GM23248 (cell line): ENCODE measurements at regions not wholly inside any gene's neighbourhood (a gene's known extent, or its start where the extent isn't known, plus 50 kb on each side); places are given as distances from the start of the nearest gene placed in this dataset.
"Not testable (repeated sequence)": the region's sequence is repeated elsewhere in the genome, so short reads cannot be mapped to it uniquely, and the experiment has no call there.

ENCODE experiments used
- DNase-seq: peaks from one replicate; pipeline ENCODE4 v3.0.0-alpha.2; 2015
- H2AFZ ChIP-seq: fragments of 200-600 bp; sonication (generic); 2 replicates; pipeline ENCODE4 v1.6.1; 2016; ENCODE audit warnings: antibody characterized with exemption
- H3F3A ChIP-seq: fragments of 200-600 bp; sonication (generic); 2 replicates; pipeline ENCODE4 v1.6.1; 2016; ENCODE audit warnings: mild to moderate bottlenecking, antibody characterized with exemption, mixed run types; ENCODE audit not compliant: insufficient read depth
- H3K27ac ChIP-seq: fragments of 200-600 bp; sonication (generic); 2 replicates; pipeline ENCODE4 v1.5.1; 2016; ENCODE audit warnings: mild to moderate bottlenecking
- H3K27me3 ChIP-seq: fragments of 200-600 bp; sonication (generic); replicated peaks from 2 replicates; pipeline ENCODE4 v1.6.1; 2016; ENCODE audit warnings: mild to moderate bottlenecking; ENCODE audit not compliant: insufficient read depth
- H3K36me3 ChIP-seq: fragments of 200-600 bp; sonication (generic); 2 replicates; pipeline ENCODE4 v1.6.1; 2016; ENCODE audit warnings: low read depth, mild to moderate bottlenecking
- H3K4me1 ChIP-seq: fragments of 200-600 bp; sonication (generic); 2 replicates; pipeline ENCODE4 v1.6.1; 2016; ENCODE audit warnings: mild to moderate bottlenecking; ENCODE audit not compliant: insufficient read depth
- H3K4me2 ChIP-seq: fragments of 200-600 bp; sonication (generic); one replicate; pipeline ENCODE4 v1.6.1; 2016; ENCODE audit warnings: mild to moderate bottlenecking; ENCODE audit not compliant: unreplicated experiment
- H3K4me3 ChIP-seq: fragments of 200-600 bp; sonication (generic); 2 replicates; pipeline ENCODE4 v1.5.1; 2016; ENCODE audit warnings: mild to moderate bottlenecking
- H3K79me2 ChIP-seq: fragments of 200-600 bp; sonication (generic); 2 replicates; pipeline ENCODE4 v1.6.1; 2016; ENCODE audit warnings: mild to moderate bottlenecking; ENCODE audit not compliant: insufficient read depth
- H3K9ac ChIP-seq: fragments of 200-600 bp; sonication (generic); 2 replicates; pipeline ENCODE4 v1.6.1; 2016; ENCODE audit warnings: mild to moderate bottlenecking
- H3K9me2 ChIP-seq: fragments of 200-600 bp; sonication (generic); 2 replicates; pipeline ENCODE4 v1.6.1; 2016; ENCODE audit warnings: mixed run types, mild to moderate bottlenecking, moderate library complexity; ENCODE audit not compliant: insufficient read depth
- H3K9me3 ChIP-seq: fragments of 200-600 bp; sonication (generic); one replicate; pipeline ENCODE4 v1.6.1; 2017; ENCODE audit warnings: low read depth
- H4K20me1 ChIP-seq: fragments of 200-600 bp; sonication (generic); 2 replicates; pipeline ENCODE4 v1.6.0; 2016; ENCODE audit not compliant: insufficient read depth
- EZH2 ChIP-seq: fragments of 200-600 bp; sonication (generic); IDR thresholded peaks from 2 replicates; pipeline ENCODE4 v1.6.1; 2018; ENCODE audit warnings: antibody characterized with exemption, mild to moderate bottlenecking; ENCODE audit not compliant: insufficient read depth, poor library complexity, severe bottlenecking
- EZH2phosphoT487 ChIP-seq: fragments of 200-600 bp; sonication (generic); IDR thresholded peaks from 2 replicates; pipeline ENCODE4 v1.6.1; 2018; ENCODE audit warnings: antibody characterized with exemption, moderate library complexity, mild to moderate bottlenecking, low read depth; ENCODE audit not compliant: insufficient read depth
- WGBS, 2 experiments: methylation state at CpG; one replicate each; pipeline ENCODE4 v1.1.6; 2015 to 2017; ENCODE audit warnings: low lambda C conversion rate in 2 of 2, low coverage in 1 of 2; ENCODE audit errors: missing lambda C conversion rate in 2 of 2; 5-methylcytosine and 5-hydroxymethylcytosine counted together
- in situ Hi-C: fragments of 300-500 bp; cut with MboI; formaldehyde crosslinking; loops from 2 replicates; pipeline ENCODE4 v1.15.0; 2020

DNA sequence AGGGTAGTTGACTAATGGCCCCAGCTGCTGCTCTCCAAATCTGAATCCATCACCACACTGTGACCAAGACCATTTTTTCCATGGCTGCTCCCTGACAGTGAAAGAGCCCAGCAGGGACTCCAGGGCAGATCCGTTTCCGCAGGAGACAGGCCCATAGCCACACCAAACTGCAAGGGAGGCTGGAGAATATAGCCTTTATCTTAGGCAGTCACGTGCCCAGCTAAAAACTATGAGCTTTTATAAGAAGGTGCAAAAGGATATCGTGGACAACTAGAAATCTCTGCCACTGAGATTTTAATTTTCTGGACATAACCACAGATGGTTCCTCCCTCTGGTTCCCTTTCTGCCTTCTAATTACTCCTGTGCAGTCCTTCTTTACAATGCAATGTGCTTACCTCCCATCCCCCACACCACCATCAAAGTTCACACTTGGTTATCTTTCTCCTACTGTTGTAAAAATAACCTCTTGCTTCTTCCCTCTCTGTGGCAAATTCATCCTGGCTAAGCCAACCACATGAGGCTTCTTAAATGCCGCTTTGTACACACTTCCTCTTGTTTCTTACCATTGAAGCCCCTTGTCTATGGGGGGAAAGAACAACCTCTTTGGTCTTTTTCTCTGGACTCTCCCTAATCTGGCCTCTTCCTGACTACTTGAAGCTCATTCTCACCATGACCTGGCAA lies 233.7 kb downstream of the SHQ1 start:
- no peaks in the 10 kb centered on the region for H3K9me3 ChIP-seq
- H3K79me2 ChIP-seq, result no peaks in the 10 kb centered on the region
- H3K4me3 ChIP-seq, result no peak overlapping the region
- in situ Hi-C loops, result no loop called here
- no peaks in the 10 kb centered on the region for H4K20me1 ChIP-seq
- no peaks in the 10 kb centered on the region for H3K4me1 ChIP-seq
- H3K9ac ChIP-seq, result no peak overlapping the region
- no peaks in the 10 kb centered on the region for H3K27me3 ChIP-seq
- no peak for DNase-seq
- H3K9me2 ChIP-seq, result no peaks in the 10 kb centered on the region
- H3K4me2 ChIP-seq, result no peak overlapping the region
- H2AFZ ChIP-seq, result no peak overlapping the region
- TF ChIP-seq EZH2phosphoT487 (no peak), EZH2 (no peak)
- WGBS, 2 experiments, result 84 to 92% methylated on average over 5 of the region's 5 CpGs
- H3F3A ChIP-seq, result no peaks in the 10 kb centered on the region
- no peak overlapping the region for H3K27ac ChIP-seq
- H3K36me3 ChIP-seq, result no peaks in the 10 kb centered on the region

DNA sequence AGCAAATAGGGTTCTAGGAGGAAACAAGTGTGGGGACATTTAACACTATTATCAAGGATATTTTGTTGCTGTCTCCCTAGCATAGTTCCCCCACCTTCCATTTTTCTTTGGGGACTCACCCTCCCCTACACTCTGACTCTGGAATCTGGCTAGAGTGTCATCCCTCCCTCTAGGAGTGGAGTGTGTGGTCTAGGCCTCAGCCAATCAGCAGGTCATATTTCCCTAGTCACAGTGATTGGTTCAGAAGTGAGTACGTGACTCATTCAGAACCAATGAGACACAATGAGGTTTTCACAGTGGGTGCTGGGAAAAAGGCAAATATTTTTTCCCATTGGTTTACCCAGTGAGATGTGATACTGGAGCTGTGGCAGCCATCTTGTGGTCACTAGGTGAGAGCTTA lies 234.4 kb downstream of the SHQ1 start:
- no peaks in the 10 kb centered on the region for H3K4me1 ChIP-seq
- H3K4me2 ChIP-seq, result no peak overlapping the region
- in situ Hi-C loops, result no loop called here
- H2AFZ ChIP-seq, result no peak overlapping the region
- no peak for DNase-seq
- no peak overlapping the region for H3K4me3 ChIP-seq
- H3K9ac ChIP-seq, result no peak overlapping the region
- TF ChIP-seq EZH2 (no peak), EZH2phosphoT487 (no peak)
- no peaks in the 10 kb centered on the region for H4K20me1 ChIP-seq
- 80 to 89% methylated on average over 1 of the region's 1 CpG for WGBS, 2 experiments
- H3K27ac ChIP-seq, result no peak overlapping the region
- no peaks in the 10 kb centered on the region for H3F3A ChIP-seq
- H3K9me3 ChIP-seq, result no peaks in the 10 kb centered on the region
- no peaks in the 10 kb centered on the region for H3K27me3 ChIP-seq
- H3K9me2 ChIP-seq, result no peaks in the 10 kb centered on the region
- no peaks in the 10 kb centered on the region for H3K36me3 ChIP-seq
- H3K79me2 ChIP-seq, result no peaks in the 10 kb centered on the region

DNA sequence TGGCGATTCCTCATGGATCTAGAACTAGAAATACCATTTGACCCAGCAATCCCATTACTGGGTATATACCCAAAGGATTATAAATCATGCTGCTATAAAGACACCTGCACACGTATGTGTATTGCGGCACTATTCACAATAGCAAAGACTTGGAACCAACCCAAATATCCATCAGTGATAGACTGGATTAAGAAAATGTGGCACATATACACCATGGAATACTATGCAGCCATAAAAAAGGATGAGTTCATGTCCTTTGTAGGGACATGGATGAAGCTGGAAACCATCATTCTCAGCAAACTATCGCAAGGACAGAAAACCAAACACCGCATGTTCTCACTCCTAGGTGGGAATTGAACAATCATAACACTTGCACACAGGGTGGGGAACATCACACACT lies 239.1 kb downstream of the SHQ1 start:
- H3K4me1 ChIP-seq, H3F3A ChIP-seq, in situ Hi-C loops, H3K27me3 ChIP-seq, DNase-seq, H3K4me3 ChIP-seq, H3K9me3 ChIP-seq, H3K36me3 ChIP-seq, H4K20me1 ChIP-seq, H3K79me2 ChIP-seq, H3K9me2 ChIP-seq, H2AFZ ChIP-seq, H3K9ac ChIP-seq, H3K4me2 ChIP-seq, H3K27ac ChIP-seq: not testable (repeated sequence)
- 70 to 73% methylated on average over 5 of the region's 5 CpGs for whole genome bisulfite sequencing, 2 experiments

DNA sequence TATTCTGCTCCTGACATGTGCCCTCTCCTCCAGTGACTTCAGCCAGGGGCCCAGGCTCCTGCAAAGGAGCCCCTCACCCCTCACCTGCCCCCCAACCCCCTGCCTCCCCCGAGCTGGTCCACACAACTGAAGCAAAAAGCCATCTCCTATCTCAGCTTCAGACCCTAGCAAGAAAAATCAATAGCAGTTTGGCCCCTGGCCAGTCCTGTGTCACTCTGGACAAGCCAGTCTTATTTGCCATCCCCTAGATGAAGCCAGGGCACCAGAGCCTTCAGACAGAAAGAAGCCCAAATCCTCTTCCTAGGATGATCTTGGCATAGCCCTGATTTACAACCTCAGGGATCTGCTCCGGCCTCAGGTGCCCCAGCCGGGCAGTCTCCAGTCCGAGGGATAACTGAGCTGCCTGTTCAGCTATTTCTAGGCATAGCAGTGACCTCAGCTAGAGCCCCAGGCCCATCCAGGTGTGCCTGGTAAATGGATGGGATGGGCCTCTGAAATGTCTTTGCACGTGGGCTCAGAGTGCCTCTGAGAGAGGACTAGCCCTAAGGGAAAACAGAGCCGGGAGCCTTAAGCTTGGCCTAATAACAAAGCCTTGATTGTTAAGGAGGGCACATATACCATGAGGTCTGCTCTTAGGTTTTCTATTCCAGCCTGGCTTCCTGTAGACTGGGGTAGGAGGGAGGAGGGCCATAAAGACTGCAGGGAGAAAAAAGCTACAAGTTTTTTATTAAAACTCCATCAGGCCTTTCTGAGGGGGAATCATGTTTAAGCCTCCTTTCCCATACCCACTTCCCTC lies 242.0 kb downstream of the SHQ1 start:
- no peak overlapping the region for H3K4me3 ChIP-seq
- no peaks in the 10 kb centered on the region for H3F3A ChIP-seq
- no peak overlapping the region for H2AFZ ChIP-seq
- no peaks in the 10 kb centered on the region for H4K20me1 ChIP-seq
- no peak overlapping the region for H3K27ac ChIP-seq
- TF ChIP-seq EZH2phosphoT487 (no peak), EZH2 (no peak)
- peaks cover 7% of the 10 kb centered on the region; the same call in 1 of the 2 replicates for H3K27me3 ChIP-seq
- no peaks in the 10 kb centered on the region for H3K9me2 ChIP-seq
- no peak for DNase-seq
- no peaks in the 10 kb centered on the region for H3K79me2 ChIP-seq
- H3K9ac ChIP-seq, result no peak overlapping the region
- in situ Hi-C loops, result no loop called here
- H3K36me3 ChIP-seq, result no peaks in the 10 kb centered on the region
- 69 to 72% methylated on average over 6 of the region's 6 CpGs for WGBS, 2 experiments
- no peaks in the 10 kb centered on the region for H3K4me1 ChIP-seq
- H3K4me2 ChIP-seq, result no peak overlapping the region
- H3K9me3 ChIP-seq, result no peaks in the 10 kb centered on the region
